SK-N-MC (cell line): ENCODE measurements at regions not wholly inside any gene's neighbourhood (a gene's known extent, or its start where the extent isn't known, plus 50 kb on each side); places are given as distances from the start of the nearest gene placed in this dataset.

Source experiments
- EZH2 ChIP-seq: fragments of 200-600 bp; sonication (generic); IDR thresholded peaks from one replicate; pipeline ENCODE4 v1.6.1; 2017; ENCODE audit warnings: antibody characterized with exemption
- POLR2AphosphoS5 ChIP-seq: IDR thresholded peaks from 2 replicates; pipeline ENCODE4 v1.6.1; 2012; ENCODE audit warnings: mild to moderate bottlenecking, low read depth, low read length, borderline replicate concordance

DNA sequence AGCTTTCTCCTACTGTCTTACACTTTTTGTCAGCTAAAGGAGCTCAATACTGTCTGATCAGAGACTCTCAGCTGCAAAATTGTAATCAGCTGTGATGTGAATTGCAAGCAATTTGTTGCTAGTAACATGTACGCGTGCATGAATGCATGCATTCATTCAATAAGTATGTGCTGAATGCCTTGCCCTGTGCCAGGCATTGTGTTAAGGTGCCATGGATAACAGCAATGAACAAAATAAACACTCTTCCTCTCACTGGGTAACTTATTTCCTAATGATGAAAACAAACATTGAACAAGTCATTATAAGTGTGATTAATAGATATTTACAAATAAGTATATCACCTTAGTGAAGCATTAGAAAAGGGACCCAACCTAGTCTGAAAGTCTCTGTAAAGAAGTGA is 163.2 kb upstream of the ARID2 start:
- no peak for TF ChIP-seq POLR2AphosphoS5
- TF ChIP-seq EZH2 = no peak
